Left ventricle myocardium inferior (tissue), 1 donor: ENCODE measurements at regions not wholly inside any gene's neighbourhood (a gene's known extent, or its start where the extent isn't known, plus 50 kb on each side); places are given as distances from the start of the nearest gene placed in this dataset.

Experiments used
- DNase-seq: peaks from one replicate; pipeline ENCODE4 v3.0.0-alpha.2; 2020
- H3K27ac ChIP-seq: fragments of 200-600 bp; replicated peaks from 2 replicates; pipeline ENCODE4 v1.8.0; 2021
- H3K27me3 ChIP-seq: fragments of 200-600 bp; 2 replicates; pipeline ENCODE4 v1.8.0; 2021; ENCODE audit warnings: low read depth
- H3K36me3 ChIP-seq: fragments of 200-600 bp; 2 replicates; pipeline ENCODE4 v1.8.0; 2021
- H3K4me1 ChIP-seq: fragments of 200-600 bp; 2 replicates; pipeline ENCODE4 v1.8.0; 2021
- H3K4me3 ChIP-seq: fragments of 200-600 bp; 2 replicates; pipeline ENCODE4 v1.8.0; 2021; ENCODE audit warnings: mild to moderate bottlenecking, moderate library complexity
- H3K9me3 ChIP-seq: fragments of 200-600 bp; replicated peaks from 2 replicates; pipeline ENCODE4 v1.8.0; 2021
- intact Hi-C: fragments of 100-400 bp; cut with micrococcal nuclease; formaldehyde crosslinking; loops from one replicate; pipeline ENCODE4 v1.11.0; 2022
- TF ChIP-seq, protein P1 (sequence below): fragments of 200-600 bp; IDR thresholded peaks from 2 replicates; pipeline ENCODE4 v1.8.0; 2021; ENCODE audit warnings: antibody characterized with exemption, mild to moderate bottlenecking, borderline replicate concordance
- donor health status: DM: no; HTN: yes; CAD: no; lungs with severe emphysema.

DNA sequence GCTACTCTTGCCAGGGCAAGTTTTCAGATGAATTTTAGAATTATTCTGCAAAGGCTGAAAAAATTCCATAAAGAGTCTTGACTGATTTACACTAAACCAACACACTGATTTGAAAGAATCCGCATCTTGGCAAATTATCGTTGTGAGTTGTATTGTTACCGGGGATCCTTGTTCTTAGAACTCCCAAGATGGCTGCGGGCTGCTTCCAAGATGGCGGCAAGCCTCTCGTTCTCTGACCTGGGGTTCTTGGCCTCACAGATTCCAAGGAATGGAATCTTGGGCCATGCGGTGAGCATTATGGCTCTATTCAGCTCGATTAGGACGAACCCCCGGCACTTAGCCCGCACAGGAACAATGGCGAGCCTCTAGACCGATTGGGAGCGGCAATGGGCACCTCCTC, 132.5 kb downstream of the ZNF664 start:
- Histone ChIP-seq H3K27me3 (no peaks in the 10 kb centered on the region), H3K4me1 (no peaks in the 10 kb centered on the region), H3K9me3 (no peaks in the 10 kb centered on the region), H3K36me3 (no peaks in the 10 kb centered on the region), H3K4me3 (no peak overlapping the region), H3K27ac (no peak overlapping the region)
- TF ChIP-seq, protein P1, sequence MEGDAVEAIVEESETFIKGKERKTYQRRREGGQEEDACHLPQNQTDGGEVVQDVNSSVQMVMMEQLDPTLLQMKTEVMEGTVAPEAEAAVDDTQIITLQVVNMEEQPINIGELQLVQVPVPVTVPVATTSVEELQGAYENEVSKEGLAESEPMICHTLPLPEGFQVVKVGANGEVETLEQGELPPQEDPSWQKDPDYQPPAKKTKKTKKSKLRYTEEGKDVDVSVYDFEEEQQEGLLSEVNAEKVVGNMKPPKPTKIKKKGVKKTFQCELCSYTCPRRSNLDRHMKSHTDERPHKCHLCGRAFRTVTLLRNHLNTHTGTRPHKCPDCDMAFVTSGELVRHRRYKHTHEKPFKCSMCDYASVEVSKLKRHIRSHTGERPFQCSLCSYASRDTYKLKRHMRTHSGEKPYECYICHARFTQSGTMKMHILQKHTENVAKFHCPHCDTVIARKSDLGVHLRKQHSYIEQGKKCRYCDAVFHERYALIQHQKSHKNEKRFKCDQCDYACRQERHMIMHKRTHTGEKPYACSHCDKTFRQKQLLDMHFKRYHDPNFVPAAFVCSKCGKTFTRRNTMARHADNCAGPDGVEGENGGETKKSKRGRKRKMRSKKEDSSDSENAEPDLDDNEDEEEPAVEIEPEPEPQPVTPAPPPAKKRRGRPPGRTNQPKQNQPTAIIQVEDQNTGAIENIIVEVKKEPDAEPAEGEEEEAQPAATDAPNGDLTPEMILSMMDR = no peak
- DNase-seq = no peak
- intact Hi-C loops = no loop called here

DNA sequence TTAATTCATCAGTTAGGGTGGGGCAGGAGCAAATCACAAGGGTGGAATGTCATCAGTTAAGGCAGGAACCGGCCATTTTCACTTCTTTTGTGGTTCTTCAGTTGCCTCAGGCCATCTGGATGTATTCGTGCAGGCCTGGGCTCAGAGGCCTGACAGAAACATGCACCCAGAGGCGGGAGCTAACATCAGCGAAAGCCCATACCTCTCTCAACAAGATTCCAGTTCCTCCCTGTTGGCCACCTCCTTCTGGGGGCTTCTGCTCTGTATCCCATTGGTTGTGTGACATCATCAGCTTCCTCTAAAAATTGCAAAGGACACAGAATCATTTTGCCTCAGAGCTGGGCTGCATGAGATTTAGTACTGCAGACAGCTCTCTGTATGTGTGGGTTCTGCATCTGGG, 134.3 kb downstream of the ZNF664 start:
- Histone ChIP-seq H3K9me3 (no peaks in the 10 kb centered on the region), H3K27me3 (no peaks in the 10 kb centered on the region), H3K27ac (no peak overlapping the region), H3K4me3 (no peak overlapping the region), H3K36me3 (no peaks in the 10 kb centered on the region), H3K4me1 (no peaks in the 10 kb centered on the region)
- TF ChIP-seq, protein P1 = no peak
- intact Hi-C loops = no loop called here
- DNase-seq = no peak

DNA sequence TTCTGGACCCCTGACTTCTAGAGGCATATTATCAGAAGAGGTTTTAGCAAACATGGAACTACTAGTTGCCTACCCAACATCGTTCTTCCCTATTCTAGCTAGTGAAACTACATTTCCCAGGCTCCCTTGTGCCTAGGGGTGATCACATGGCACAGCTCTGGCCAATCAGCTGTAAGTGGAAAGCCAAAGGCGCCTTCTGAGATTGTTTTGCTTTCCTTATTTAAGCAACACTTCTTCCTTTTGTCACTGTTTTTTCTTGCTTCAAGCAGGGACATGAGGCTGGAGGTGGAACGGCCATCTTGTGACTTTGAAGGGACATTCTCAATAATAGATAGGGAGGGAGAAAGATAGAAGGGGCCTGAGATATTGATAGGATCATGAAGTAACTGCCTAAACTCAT, 136.7 kb downstream of the ZNF664 start:
- Histone ChIP-seq H3K4me3 (no peak overlapping the region), H3K4me1 (no peaks in the 10 kb centered on the region), H3K36me3 (no peaks in the 10 kb centered on the region), H3K27me3 (no peaks in the 10 kb centered on the region), H3K27ac (no peak overlapping the region), H3K9me3 (peaks cover 6% of the 10 kb centered on the region)
- intact Hi-C loops = no loop called here
- DNase-seq = no peak
- TF ChIP-seq, protein P1 = no peak

DNA sequence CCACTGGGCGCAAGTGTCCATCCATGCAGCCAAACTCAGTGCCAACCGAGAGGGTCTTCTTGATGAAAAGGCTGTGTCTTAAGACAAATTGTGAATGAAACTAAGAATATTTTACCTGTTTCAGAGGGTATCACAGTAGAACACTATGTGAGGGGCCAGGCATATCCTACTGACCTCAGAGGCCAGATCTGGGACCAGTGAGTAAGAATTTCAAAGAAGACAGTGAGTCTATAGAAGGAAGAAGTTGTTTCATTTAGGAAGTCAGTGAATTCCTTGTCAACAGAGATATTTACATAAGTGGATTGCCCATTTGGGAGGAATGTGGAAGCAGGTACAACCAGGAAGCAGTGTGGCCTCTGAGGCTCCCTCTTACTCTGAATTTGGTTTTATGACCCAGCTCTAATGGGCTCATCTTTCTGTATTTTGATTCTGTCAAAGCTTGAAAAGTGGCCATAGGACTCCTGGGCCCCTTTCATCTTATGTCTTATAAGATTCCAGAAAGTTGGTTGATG, 137.4 kb downstream of the ZNF664 start:
- Histone ChIP-seq H3K4me3 (no peak overlapping the region), H3K9me3 (peaks cover 6% of the 10 kb centered on the region), H3K4me1 (no peaks in the 10 kb centered on the region), H3K27me3 (no peaks in the 10 kb centered on the region), H3K27ac (no peak overlapping the region), H3K36me3 (no peaks in the 10 kb centered on the region)
- intact Hi-C loops = no loop called here
- TF ChIP-seq, protein P1 = no peak
- DNase-seq = no peak

DNA sequence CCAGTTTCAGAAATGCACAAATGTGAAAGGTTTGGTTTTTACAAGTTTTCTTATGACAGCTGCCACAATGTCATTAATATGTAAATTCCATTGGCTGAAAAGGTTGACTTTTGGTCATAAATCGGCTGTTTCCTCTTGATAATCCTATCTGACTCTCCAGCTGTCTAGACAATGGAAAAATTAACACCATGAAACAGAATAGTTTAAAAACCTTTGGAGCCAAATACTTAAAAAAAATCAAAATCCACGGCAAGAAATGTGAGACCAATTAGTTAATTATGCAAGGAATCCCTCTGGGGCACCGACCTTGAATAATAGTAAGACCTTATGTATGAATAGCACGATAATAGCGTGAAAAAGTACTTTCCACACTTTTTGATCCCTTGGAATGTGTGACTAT, 138.0 kb downstream of the ZNF664 start:
- H3K27me3 ChIP-seq = no peaks in the 10 kb centered on the region
- no peaks in the 10 kb centered on the region for H3K36me3 ChIP-seq
- peaks cover 6% of the 10 kb centered on the region for H3K9me3 ChIP-seq
- intact Hi-C loops = no loop called here
- TF ChIP-seq, protein P1 = no peak
- no peak overlapping the region for H3K4me3 ChIP-seq
- no peak for DNase-seq
- H3K4me1 ChIP-seq = no peaks in the 10 kb centered on the region
- H3K27ac ChIP-seq = no peak overlapping the region

DNA sequence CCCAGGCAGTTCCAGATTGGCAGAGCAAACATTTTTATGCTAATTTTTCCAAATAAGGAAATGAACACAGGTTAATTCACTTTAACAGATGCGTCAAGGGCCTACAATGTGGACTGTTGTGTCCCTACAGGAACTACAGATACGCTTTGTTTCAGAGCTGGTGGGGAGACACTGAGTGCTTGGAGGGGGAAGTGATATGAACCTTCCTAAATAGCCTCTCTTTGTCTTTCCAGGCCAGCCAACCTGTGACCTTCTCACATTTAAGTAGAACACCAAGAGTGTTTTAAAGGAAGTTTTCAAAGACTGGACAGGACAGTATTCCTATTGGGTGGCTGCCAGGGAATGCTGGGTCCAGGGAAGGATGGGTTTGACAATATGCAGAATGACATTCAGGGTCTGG, 141.3 kb downstream of the ZNF664 start:
- DNase-seq = no peak
- peaks cover 11% of the 10 kb centered on the region for H3K27me3 ChIP-seq
- peaks cover 6% of the 10 kb centered on the region for H3K9me3 ChIP-seq
- TF ChIP-seq, protein P1 = no peak
- no peak overlapping the region for H3K27ac ChIP-seq
- intact Hi-C loops = no loop called here
- H3K4me3 ChIP-seq = no peak overlapping the region
- no peaks in the 10 kb centered on the region for H3K4me1 ChIP-seq
- H3K36me3 ChIP-seq = no peaks in the 10 kb centered on the region
